WTC11 (cell line): ENCODE measurements at regions not wholly inside any gene's neighbourhood (a gene's known extent, or its start where the extent isn't known, plus 50 kb on each side); places are given as distances from the start of the nearest gene placed in this dataset.

Experiments used
- CREB1 ChIP-seq: sonication (generic); formaldehyde crosslinking; IDR thresholded peaks from 2 replicates; pipeline ENCODE4 v1.8.0; 2023; ENCODE audit warnings: mild to moderate bottlenecking, missing genetic modification reagents
- TF ChIP-seq, protein P1 (sequence below): fragments of 200-600 bp; IDR thresholded peaks from 2 replicates; pipeline ENCODE4 v1.8.0; 2022; ENCODE audit warnings: antibody characterized with exemption
- TF ChIP-seq, protein P2 (sequence below): sonication (generic); formaldehyde crosslinking; IDR thresholded peaks from 2 replicates; pipeline ENCODE4 v1.8.1; 2023; ENCODE audit warnings: mild to moderate bottlenecking, missing genetic modification reagents, borderline replicate concordance
- TF ChIP-seq, protein P3 (sequence below): sonication (generic); formaldehyde crosslinking; IDR thresholded peaks from 2 replicates; pipeline ENCODE4 v1.8.0; 2022; ENCODE audit warnings: mild to moderate bottlenecking, missing genetic modification reagents
- TF ChIP-seq, protein P4 (sequence below): sonication (generic); formaldehyde crosslinking; conservative IDR thresholded peaks from 2 replicates; pipeline ENCODE4 v1.8.1; 2022; ENCODE audit warnings: mild to moderate bottlenecking, missing genetic modification reagents

DNA sequence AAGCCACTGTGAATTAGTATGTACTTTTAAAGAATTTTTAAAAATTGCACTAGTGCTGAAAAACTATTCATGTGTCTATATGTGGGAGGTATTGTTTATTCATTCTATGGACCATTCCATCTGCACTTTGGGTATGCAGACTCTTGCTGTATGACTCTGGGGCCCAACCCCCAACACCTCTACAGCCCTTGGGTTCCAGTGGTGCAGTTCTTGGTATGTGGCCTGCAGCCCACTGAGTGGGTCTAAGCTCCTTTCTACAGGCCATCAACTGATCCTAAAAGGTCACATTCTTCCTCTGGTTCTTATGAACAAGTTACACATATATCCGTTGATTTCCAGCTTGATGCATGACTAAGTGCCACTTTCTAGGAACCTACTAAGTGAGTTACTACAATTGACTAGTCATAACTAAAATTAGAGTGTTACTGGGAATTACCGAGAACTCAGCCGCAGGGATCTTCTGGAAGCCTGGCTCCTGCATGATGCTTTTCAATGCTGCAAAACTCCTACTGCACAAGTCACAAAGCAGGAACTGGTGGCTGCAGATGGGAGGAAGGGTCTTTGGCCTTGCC lies 62.4 kb upstream of the MED13L start:
- TF ChIP-seq, protein P1, sequence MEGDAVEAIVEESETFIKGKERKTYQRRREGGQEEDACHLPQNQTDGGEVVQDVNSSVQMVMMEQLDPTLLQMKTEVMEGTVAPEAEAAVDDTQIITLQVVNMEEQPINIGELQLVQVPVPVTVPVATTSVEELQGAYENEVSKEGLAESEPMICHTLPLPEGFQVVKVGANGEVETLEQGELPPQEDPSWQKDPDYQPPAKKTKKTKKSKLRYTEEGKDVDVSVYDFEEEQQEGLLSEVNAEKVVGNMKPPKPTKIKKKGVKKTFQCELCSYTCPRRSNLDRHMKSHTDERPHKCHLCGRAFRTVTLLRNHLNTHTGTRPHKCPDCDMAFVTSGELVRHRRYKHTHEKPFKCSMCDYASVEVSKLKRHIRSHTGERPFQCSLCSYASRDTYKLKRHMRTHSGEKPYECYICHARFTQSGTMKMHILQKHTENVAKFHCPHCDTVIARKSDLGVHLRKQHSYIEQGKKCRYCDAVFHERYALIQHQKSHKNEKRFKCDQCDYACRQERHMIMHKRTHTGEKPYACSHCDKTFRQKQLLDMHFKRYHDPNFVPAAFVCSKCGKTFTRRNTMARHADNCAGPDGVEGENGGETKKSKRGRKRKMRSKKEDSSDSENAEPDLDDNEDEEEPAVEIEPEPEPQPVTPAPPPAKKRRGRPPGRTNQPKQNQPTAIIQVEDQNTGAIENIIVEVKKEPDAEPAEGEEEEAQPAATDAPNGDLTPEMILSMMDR: no peak
- TF ChIP-seq, protein P2, sequence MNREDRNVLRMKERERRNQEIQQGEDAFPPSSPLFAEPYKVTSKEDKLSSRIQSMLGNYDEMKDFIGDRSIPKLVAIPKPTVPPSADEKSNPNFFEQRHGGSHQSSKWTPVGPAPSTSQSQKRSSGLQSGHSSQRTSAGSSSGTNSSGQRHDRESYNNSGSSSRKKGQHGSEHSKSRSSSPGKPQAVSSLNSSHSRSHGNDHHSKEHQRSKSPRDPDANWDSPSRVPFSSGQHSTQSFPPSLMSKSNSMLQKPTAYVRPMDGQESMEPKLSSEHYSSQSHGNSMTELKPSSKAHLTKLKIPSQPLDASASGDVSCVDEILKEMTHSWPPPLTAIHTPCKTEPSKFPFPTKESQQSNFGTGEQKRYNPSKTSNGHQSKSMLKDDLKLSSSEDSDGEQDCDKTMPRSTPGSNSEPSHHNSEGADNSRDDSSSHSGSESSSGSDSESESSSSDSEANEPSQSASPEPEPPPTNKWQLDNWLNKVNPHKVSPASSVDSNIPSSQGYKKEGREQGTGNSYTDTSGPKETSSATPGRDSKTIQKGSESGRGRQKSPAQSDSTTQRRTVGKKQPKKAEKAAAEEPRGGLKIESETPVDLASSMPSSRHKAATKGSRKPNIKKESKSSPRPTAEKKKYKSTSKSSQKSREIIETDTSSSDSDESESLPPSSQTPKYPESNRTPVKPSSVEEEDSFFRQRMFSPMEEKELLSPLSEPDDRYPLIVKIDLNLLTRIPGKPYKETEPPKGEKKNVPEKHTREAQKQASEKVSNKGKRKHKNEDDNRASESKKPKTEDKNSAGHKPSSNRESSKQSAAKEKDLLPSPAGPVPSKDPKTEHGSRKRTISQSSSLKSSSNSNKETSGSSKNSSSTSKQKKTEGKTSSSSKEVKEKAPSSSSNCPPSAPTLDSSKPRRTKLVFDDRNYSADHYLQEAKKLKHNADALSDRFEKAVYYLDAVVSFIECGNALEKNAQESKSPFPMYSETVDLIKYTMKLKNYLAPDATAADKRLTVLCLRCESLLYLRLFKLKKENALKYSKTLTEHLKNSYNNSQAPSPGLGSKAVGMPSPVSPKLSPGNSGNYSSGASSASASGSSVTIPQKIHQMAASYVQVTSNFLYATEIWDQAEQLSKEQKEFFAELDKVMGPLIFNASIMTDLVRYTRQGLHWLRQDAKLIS (CRISPR knock-in tag): no peak
- TF ChIP-seq, protein P3, sequence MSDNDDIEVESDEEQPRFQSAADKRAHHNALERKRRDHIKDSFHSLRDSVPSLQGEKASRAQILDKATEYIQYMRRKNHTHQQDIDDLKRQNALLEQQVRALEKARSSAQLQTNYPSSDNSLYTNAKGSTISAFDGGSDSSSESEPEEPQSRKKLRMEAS (CRISPR knock-in tag): no peak
- TF ChIP-seq, protein P4, sequence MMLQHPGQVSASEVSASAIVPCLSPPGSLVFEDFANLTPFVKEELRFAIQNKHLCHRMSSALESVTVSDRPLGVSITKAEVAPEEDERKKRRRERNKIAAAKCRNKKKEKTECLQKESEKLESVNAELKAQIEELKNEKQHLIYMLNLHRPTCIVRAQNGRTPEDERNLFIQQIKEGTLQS (CRISPR knock-in tag): no peak
- no peak for TF ChIP-seq CREB1 (CRISPR knock-in tag)
